ENCODE measurements at regions not wholly inside any gene's neighbourhood (a gene's known extent, or its start where the extent isn't known, plus 50 kb on each side); places are given as distances from the start of the nearest gene placed in this dataset.
"Not testable (repeated sequence)": the region's sequence is repeated elsewhere in the genome, so short reads cannot be mapped to it uniquely, and the experiment has no call there.

DNA sequence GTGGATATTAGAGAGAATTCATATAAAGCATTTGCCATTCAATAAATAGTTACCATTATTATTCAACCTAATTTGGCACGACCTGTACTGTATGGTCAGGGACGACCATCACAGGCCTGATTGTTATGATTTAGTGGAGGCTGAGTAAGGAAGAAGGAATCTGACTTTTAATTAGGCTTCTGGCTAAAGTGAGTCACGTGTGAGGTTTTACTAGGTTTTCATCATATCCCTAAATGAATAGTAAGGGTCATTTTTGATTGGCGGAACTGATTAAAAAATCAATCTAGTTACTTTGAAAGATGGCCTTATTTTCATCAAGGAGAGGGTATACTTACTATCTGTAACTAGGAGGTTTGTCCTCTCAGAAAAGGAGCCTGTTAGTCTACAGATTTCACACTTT is 143.4 kb downstream of the ADCYAP1 start:
- no peak for ATAC-seq

DNA sequence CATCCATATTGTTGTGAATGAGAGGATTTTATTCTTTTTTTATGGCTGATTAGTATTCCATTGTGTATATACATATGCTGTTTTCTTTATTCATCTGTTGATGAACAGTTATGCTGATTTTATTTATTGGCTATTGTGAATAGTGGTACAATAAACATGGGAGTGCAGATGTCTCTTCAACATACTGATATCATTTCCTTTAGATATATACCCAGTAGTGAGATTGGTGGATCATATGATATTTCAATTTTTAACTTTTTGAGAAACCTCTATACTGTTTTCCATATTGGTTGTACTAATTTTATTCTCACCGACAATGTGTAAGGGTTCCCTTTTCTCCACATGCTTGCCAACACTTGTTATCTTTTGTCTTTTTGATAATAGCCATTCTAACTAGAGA is 144.5 kb downstream of the ADCYAP1 start:
- ATAC-seq = no peak

DNA sequence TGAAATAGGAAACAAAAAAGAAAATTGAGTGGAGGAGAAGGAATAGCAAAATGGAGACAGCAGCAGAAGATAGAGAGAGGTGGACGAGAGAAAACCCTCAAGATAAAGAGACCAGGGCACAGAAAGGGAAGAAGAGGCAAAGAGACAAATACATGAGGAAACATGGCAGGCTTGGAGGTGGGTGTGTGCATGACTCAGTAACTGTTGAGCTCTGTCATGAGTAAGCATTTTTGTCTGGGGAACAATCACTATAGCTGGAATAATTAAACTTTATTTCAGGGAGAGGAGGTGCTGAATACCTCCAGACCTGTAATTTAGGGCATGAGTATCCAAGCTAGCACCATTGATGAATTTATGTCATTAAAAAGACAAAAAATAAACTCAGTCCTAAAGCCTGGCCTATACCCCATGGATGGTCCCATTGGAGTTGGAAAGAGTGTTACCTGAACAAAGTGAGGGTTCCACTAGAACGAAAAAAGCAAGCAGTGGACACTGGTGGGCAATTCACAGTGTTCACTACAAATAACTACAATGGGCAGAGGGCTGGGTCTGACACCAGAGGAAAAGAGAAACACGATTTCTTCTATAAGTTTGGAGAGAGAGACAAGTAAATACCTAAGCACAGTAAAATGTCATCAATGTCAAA is 145.5 kb downstream of the ADCYAP1 start:
- ATAC-seq = no peak

DNA sequence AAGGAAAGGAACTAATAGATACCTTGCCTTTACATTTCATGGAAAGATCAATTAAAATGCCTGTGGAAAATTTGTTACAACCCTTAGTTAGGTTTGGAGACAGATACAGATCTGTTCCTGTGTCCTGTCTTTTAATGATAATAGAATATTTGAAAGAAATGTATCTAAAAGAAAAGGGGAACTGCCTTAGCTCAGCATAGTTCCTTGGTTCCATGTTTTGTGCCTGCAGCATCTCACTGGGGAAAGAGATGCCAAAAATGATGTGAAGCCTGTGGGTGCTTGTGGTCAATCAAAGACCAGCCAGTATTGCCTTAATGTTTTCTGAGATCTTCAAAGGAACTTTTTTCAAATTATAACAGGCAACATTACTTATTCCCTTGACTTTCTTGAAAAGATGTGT is 147.6 kb downstream of the ADCYAP1 start:
- no peak for ATAC-seq

DNA sequence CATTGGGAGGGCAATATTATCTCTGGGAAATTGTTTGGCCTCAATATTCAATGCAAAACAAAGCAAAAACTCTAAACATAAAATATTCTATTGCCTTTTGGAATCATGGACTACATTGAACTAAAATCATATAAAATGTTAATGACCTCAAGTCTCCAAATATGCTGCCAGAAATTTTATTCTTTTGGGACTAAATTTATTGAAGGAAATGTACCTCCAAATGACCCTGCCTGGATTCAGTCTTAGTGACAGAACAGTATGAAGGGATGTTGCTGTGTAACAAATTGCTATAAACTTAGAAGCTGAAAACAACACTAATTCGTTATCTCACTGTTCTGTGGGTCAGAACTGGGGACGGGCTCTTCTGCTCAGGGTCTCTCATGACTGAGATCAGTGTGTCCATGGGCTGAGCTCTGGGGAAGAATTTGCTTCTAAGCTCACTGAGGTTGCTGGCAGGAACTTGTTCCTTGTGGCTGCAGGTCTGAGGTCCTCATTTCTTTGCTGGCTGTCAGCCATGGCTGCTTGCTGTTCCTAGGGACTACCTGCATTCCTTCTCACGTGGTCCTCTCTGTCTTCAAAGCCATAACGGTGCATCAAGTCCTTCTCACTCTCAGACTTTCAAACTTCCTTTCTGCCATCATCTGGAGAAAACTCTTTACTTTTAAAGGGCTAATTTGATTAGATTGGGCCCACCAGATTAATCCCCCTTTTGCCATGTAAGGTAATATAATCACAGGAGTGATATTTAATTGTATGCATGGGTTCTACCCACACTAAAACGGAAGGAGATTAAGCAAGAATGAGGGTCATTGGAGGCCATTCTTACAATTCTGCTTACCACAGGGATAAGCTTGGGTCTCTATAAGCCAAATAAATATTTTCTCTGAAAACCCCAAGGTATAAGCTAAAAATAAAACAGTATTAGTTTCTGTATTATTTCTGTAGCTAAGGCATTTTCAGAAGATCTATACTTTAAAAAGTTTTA is 149.0 kb downstream of the ADCYAP1 start:
- no peak for ATAC-seq

DNA sequence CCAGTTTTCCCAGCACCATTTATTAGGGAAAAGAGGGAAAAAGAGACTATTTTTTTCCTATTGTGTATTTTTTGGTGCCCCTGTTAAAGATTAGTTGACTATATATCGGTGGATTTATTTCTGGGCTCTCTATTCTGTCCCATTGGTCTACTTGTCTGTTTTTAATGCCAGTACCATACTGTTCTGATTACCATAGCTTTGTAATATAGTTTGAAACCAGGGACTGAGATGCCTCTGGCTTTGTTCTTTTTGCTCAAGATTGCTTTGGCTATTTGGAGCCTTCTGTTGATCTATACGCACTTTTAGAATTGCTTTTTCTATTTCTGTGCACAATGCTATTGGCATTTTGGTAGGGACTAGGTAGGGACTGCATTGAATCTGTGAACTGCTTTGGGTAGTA is 151.7 kb downstream of the ADCYAP1 start:
- ATAC-seq = no peak

DNA sequence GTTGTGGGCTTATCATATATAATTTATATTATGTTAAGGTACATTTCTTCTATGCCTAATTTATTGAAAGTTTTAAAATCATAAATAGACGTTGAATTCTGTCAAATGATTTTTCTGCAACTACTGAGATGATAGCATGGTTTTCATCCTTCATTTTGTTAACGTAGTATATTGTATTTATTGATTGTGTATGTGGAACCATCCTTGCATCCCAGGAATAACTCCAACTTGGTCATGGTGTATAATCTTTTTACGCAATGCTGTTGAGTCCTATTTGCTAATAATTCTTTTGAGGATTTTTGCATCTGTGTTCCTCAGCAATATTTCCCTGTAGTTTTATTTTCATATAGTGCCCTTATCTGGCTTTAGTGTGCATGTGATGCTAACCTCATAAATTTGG is 152.7 kb downstream of the ADCYAP1 start:
- ATAC-seq = no peak

DNA sequence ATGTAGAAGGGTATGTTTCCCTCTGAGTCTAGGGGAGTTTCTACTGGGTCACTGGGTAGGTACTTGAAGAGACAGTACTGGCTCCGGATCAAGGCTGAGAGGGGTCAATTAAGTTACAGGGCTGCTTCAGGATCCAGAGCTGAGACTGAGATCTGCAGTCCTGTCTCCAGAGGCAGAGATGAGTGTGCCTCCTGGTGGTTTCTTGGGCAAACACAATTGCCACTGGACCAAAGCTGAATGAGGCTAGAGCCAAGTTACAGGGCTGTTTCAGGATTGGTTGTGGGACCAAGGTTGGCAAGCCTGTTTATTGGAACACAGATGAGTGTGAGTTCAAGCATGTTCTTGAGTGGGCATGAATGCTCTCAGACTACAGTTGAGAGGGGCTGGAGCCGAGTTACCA is 157.9 kb downstream of the ADCYAP1 start:
- no peak for ATAC-seq

DNA sequence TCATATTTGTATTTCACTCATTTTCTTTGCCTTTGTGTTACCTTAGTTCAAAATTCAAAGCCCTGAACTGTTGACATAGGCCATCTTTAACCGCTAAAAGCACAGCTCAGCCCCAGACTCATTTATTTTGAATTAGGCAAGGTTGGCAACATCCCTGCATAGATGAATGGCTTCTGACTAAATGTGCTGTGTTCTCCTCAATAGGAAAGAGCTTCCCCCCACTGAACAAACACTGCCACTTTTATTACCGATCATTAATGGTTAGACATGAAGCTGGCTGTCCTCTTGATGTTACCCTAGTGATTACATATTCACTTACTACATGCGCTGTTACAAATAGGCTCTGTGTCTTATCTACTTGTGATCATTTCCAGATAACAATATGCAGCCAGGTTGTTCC is 170.7 kb downstream of the ADCYAP1 start:
- no peak for ATAC-seq

DNA sequence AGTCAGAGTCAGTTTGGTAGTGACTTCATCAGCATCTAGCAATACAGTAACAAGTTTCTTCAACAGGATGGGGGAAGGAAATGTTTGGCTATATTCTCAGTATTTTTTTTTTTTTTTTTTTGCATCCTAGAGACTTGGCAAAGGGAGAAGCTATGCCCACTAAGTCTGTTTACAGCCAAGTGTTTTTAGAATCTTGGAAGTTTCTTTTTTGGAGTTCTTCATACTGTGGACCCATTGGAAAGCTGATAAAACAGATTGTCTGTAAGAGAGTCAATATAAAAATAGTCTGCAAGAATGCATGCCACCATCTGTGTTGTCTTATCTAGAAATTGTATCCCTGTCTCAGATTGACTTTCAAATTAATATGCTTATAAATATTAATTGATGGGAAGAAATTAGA is 171.2 kb downstream of the ADCYAP1 start:
- no peak for ATAC-seq

DNA sequence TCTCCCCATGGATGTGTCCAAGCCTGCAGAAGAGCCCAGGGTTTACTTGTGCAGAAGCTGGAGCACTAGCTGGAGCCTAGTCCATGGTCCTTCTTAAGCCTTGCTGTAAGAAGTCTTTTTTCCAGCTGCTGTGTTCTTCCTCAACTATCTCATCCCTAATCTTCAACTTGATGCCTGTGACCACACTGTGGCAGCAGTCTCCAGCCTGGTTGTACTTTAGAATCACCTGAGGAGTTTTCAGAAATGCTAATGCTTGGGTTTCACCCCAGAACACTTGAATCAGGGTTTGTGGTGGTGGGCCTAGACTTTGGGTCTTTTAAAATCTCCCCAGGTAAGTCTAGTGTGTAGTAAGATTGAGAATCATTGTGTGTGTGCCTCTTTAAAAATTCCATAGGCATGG is 173.6 kb downstream of the ADCYAP1 start:
- no peak for ATAC-seq

DNA sequence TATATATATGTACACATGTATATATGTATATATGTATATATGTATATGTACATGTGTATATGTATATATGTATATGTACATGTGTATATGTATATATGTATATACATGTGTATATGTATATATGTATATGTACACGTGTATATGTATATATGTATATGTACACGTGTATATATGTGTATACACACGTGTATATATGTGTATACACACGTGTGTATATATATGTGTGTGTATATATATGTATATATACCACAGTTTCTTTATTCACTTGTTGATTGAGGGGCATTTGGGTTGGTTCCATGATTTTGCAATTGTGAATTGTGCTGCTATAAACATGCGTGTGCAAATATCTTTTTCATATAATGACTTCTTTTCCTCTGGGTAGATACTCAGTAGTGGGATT is 179.0 kb downstream of the ADCYAP1 start:
- not testable (repeated sequence) for ATAC-seq

DNA sequence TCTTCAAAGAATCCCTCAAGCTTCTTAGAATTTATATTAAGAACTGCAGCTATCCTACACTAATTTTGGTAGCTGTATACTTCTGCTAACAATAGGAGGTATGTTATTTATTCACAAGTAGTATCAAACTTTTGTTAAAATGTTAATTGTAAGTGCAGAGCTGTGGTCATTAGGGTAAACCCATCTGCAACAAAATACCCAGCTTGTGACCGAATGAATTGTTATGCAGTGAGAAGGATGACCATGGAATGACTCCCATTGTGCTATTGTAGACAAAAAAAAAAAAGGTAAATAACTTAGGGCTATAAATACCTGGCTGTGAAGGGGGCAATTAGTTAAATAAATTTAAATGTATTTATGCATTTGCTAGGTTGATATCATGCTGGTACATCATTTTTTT is 186.1 kb downstream of the ADCYAP1 start:
- ATAC-seq = no peak

DNA sequence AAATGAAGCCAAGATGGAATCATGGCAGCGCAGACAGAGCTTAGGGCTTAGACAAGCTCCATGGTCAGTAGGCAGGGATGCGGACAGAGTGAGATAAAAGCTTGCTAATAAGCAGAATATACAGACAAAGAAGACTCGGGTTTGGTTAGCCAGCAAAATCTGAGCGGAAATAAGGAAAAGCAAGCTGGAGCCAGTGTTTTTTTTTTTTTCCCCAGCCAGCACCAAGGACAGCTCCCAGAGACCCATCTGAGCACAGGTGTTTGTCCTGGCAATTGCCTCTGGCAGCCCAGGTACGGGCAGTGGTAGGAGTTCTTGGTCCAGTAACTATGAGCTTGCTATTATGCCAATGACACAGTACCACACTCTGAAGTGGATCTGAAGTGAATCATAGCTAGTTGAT is 187.6 kb downstream of the ADCYAP1 start:
- ATAC-seq = no peak

DNA sequence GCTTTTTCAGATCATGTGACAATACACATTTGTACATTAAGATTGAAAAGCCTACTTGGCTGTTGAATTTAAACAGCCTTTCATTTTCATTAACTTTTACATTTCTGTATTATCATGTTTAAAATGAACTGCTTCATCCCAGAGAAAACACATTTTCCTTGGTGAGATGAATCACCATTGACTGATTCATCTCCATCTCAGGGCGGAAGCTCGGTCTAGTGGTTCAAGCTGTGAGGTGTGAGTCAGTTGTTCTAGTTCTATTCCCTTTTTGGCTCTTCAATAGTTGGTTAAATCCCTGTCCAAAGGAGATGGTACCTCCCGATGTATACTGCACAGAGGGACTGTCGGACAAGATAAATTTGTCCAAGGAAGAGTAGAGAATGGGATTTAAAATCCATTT is 189.7 kb downstream of the ADCYAP1 start:
- no peak for ATAC-seq

DNA sequence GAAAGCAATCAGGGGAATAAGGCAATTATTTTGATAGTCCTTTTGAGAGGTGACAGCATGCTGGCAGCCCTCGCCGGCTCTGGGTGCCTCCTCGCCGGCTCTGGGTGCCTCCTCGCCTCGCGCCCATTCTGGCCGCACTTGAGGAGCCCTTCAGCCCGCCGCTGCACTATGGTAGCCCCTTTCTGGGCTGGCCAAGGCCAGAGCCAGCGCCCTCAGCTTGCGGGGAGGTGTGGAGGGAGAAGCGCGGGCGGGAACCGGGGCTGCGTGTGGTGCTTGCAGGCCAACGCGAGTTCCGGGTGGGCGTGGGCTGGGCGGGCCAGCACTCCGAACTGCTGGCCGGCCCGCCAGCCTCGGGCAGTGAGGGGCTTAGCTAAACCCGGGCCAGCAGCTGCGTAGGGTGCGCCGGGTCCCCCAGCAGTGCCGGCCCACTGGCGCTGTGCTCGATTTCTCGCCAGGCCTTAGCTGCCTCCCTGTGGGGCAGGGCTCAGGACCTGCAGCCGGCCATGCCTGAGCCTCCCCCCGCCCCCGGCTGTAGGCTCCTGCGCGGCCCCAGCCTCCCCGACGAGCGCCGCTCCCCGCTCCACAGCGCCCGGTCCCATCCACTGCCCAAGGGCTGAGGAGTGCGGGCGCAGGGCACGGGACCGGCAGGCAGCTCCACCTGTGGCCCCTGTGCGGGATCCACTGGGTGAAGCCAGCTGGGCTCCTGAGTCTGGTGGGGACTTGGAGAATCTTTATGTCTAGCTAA is 193.5 kb downstream of the ADCYAP1 start:
- not testable (repeated sequence) for ATAC-seq

DNA sequence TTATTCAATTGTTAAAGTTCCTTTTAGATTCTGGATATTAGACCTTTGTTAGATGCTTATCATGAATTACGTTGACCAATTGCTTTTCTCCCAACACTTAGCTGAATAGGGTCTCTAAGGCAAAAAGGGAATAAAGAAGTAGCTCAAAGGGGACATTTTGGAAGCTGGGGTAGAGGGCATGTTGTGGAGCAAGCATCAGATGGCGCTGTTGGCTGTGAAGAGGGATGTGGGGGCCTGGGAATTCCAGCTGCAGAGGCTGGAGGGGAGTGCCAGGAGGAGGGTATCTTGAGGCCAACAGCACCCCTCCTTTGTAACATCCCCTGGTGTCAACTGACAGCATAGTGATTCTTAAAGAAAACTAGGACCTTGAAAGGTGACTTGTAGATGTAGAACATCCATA is 198.2 kb downstream of the ADCYAP1 start:
- ATAC-seq = no peak

DNA sequence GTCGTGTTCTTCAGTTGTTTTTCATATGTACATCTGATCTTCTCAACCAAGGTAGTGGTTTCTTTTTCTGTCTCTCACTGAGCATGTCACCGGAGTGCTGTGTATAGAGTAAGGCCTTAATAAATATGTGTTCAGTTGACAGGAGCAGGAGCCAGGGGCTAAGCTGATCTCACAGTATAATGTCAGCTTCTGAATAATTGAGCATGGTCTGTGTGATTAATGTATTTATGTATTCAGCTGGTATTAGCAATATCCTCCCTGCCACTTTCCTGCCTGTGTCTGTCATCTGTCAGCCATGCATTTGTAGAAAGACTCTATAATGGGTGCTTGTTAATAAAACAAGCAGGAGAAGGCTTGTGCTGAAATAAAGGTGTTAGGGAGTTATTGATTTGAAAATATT is 198.9 kb downstream of the ADCYAP1 start:
- no peak for ATAC-seq

DNA sequence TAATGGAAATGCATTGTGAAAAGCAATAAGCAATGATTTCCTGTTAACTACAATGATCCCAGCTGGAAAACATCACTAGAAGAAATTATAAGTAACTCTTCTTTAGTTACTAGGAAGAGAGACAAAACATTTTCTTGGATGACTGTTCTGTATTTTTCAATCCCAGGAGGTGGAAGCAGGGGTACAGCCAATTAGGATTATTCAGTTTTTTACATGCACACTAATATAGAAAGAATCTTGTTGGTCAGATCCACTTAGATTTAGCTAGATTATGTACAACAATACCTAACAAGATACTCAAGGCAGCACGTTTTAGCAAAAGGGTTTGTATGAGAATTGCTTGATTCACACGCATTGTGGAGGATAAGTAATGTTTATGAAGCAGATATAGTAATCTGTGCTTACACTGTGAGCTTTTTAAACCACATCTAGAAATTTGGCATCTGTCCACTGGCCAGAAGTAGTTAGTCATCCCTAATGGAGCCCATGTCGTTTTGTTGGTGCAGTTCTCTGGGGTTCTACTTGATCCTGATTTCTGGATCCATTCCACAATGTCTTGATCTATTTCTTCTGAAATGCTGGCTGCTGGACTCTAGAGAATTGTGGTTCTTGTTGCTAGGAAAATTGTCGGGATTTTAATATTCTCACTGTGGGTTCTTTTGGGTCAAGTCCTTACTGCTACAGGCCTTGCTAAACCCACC is 199.7 kb downstream of the ADCYAP1 start:
- ATAC-seq = no peak

DNA sequence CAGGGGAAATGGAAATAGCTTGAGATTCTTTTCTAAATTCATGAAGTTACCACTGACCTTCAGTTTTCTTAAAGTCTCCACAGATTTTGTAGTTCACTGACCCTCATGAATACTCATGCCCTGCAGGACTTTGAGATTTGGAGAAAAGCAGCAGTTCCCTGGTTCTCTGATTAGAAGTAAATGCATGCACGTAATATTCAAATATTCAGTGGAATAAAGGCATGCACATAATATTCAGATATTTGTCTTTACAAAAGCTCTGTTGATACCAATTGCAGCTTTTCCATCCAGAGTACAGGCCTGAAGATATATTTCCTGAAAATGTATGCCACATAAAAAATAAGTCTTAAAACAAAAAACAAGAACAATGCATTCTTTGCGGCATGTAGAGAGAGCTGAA is 219.8 kb downstream of the ADCYAP1 start:
- ATAC-seq = no peak

DNA sequence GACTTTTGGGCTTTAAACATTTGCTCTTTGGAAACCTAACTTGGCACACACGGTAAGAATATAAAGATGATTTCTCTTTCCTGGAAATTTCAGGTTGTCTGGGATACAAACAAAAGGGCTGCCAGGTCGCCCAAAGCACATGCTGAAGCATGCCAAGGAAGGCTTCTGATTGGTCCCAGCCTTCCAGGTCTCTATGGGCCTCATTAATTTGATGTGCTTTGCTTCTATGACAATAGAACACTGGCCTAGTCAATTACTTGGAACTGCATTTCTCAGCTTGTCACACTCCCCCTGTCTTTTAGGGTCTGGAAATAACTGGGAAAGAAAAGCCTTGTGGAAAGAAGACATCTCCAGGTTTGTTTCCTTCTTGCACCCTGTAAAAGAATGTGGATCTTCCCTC is 228.9 kb downstream of the ADCYAP1 start:
- ATAC-seq = no peak

DNA sequence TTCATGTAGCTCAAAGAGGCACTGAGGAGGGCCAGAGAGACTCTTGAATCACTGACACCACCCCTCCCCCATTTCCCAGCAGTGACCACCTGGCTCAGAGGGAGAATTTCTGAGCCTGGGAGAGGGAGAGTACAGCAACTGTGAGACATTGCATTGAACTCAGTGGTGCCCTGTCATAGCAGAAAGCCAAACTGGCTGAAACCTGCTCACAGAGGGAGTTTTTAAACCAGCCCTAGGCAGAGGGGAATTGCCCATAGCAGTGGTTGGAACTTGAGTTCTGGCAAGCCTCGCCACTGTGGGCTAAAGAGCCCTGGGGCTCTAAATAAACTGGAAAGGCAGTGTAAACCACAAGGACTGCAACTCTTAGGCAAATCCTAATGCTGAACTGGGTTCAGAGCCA is 243.1 kb downstream of the ADCYAP1 start:
- no peak for ATAC-seq

DNA sequence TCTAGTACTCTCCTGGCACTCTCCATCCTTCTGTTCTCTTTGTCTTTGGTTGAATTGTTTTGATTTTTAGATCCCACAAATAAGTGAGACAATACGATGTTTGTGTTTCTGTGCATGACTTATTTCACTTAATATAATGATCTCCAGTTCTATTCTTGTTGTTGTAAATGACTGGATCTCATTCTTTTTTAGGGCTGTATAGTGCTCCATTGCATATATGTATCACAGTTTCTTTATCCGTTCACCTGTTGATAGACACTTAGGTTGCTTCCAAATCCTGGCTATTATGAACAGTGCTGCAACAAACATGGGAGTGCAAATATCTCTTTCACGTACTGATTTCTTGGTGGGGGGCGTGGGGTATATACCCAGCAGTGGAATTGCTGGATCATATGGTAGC is 245.0 kb downstream of the ADCYAP1 start:
- ATAC-seq = no peak

Data from esophagus mucosa (tissue), 1 donor.